ENCODE measurements at regions not wholly inside any gene's neighbourhood (a gene's known extent, or its start where the extent isn't known, plus 50 kb on each side); places are given as distances from the start of the nearest gene placed in this dataset.

- no peak for DNase-seq
- H3K9me3 Mint-ChIP-seq, result peaks cover 0 to 4% (median 0%) of the 10 kb centered on the region in 11 donors
- ATAC-seq, result no peak
- no peaks in the 10 kb centered on the region for H3K27me3 ChIP-seq (ENCODE audit: control insufficient read depth in 2 of 2, insufficient read depth in 2 of 2, low read length in 2 of 2)
- no peak overlapping the region for H3K4me3 ChIP-seq (ENCODE audit: low read length)
- H3K27ac ChIP-seq (ENCODE audit: low read depth, low read length), result no peak overlapping the region
- H3K27me3 Mint-ChIP-seq, result no peaks in the 10 kb centered on the region
- peaks cover 2 to 28% (median 11%) of the 10 kb centered on the region in 7 donors for H3K4me1 Mint-ChIP-seq
- intact Hi-C loops (cut with micrococcal nuclease), result no loop called here
- ChIA-PET POLR2A (interaction anchor here (0.8 kb wide), 1 partner anchor 197 kb away, joined by 3 read pairs; no protein-coding TSS in a partner anchor), CTCF (no interaction called here)
- H3K27ac Mint-ChIP-seq, result peak overlapping the region in 3 of 9 donors; percentile 15 to 46 (median 22)
- no peak overlapping the region for H3K4me3 Mint-ChIP-seq
- no peaks in the 10 kb centered on the region for H3K4me1 ChIP-seq (ENCODE audit: control insufficient read depth in 2 of 2, insufficient read depth in 2 of 2, low read length in 2 of 2)
- H3K9me3 ChIP-seq (ENCODE audit: control insufficient read depth in 2 of 3, low read length in 3 of 3), result no peaks in the 10 kb centered on the region
- no peaks in the 10 kb centered on the region for H3K36me3 ChIP-seq (ENCODE audit: control insufficient read depth in 2 of 3, insufficient read depth in 3 of 3, low read length in 3 of 3)
- H3K36me3 Mint-ChIP-seq, result peaks cover 5 to 50% (median 19%) of the 10 kb centered on the region in 5 donors
Measured at GRCh38 chr6:131381052-131381708, 191.8 kb upstream of the ARG1 start.

GRCh38 chr6:131381709-131382093 lies 191.3 kb upstream of the ARG1 start:
- ATAC-seq, result no peak
- POLR2A ChIA-PET, result no interaction called here

GRCh38 chr6:131382631-131383030 lies 190.4 kb upstream of the ARG1 start:
- peaks cover 5 to 56% (median 28%) of the 10 kb centered on the region in 5 donors for H3K36me3 Mint-ChIP-seq
- ATAC-seq (no peak), DNase-seq (no peak)
- intact Hi-C loops (cut with micrococcal nuclease), result no loop called here
- ChIA-PET POLR2A (interaction anchor here (0.6 kb wide), 1 partner anchor 103 kb away, joined by 4 read pairs; no protein-coding TSS in a partner anchor), CTCF (interaction anchor here (0.6 kb wide), 1 partner anchor 15 kb away, joined by 3 read pairs; no protein-coding TSS in a partner anchor)
- Histone ChIP-seq H3K4me1 (ENCODE audit: control insufficient read depth in 2 of 2, insufficient read depth in 2 of 2, low read length in 2 of 2) (no peaks in the 10 kb centered on the region), H3K9me3 (ENCODE audit: control insufficient read depth in 2 of 3, low read length in 3 of 3) (no peaks in the 10 kb centered on the region), H3K36me3 (ENCODE audit: control insufficient read depth in 2 of 3, insufficient read depth in 3 of 3, low read length in 3 of 3) (peaks cover 0 to 4% (median 0%) of the 10 kb centered on the region in 3 experiments), H3K27ac (ENCODE audit: low read depth, low read length) (no peak overlapping the region), H3K4me3 (ENCODE audit: low read length) (no peak overlapping the region), H3K27me3 (ENCODE audit: control insufficient read depth in 2 of 2, insufficient read depth in 2 of 2, low read length in 2 of 2) (no peaks in the 10 kb centered on the region)
- no peak overlapping the region for H3K4me3 Mint-ChIP-seq
- H3K27me3 Mint-ChIP-seq, result no peaks in the 10 kb centered on the region
- H3K27ac Mint-ChIP-seq, result peak overlapping the region in 1 of 9 donors; percentile 14
- H3K9me3 Mint-ChIP-seq, result peaks cover 0 to 4% (median 0%) of the 10 kb centered on the region in 11 donors
- peaks cover 2 to 29% (median 10%) of the 10 kb centered on the region in 7 donors for H3K4me1 Mint-ChIP-seq

More at GRCh38 chr6:131381709-131382093, 191.3 kb upstream of the ARG1 start:
- Histone ChIP-seq H3K27me3 (ENCODE audit: control insufficient read depth in 2 of 2, insufficient read depth in 2 of 2, low read length in 2 of 2) (no peaks in the 10 kb centered on the region), H3K9me3 (ENCODE audit: control insufficient read depth in 2 of 3, low read length in 3 of 3) (no peaks in the 10 kb centered on the region), H3K36me3 (ENCODE audit: control insufficient read depth in 2 of 3, insufficient read depth in 3 of 3, low read length in 3 of 3) (no peaks in the 10 kb centered on the region), H3K4me1 (ENCODE audit: control insufficient read depth in 2 of 2, insufficient read depth in 2 of 2, low read length in 2 of 2) (no peaks in the 10 kb centered on the region), H3K4me3 (ENCODE audit: low read length) (no peak overlapping the region), H3K27ac (ENCODE audit: low read depth, low read length) (no peak overlapping the region)
- H3K27ac Mint-ChIP-seq, result no peak overlapping the region
- no peaks in the 10 kb centered on the region for H3K27me3 Mint-ChIP-seq
- intact Hi-C loops (cut with micrococcal nuclease), result no loop called here
- H3K9me3 Mint-ChIP-seq, result peaks cover 0 to 4% (median 0%) of the 10 kb centered on the region in 11 donors
- H3K4me3 Mint-ChIP-seq, result no peak overlapping the region
- H3K36me3 Mint-ChIP-seq, result peaks cover 5 to 52% (median 20%) of the 10 kb centered on the region in 5 donors
- peaks cover 2 to 29% (median 11%) of the 10 kb centered on the region in 7 donors for H3K4me1 Mint-ChIP-seq
- DNase-seq, result no peak
- CTCF ChIA-PET, result interaction anchor here (0.6 kb wide), 1 partner anchor 112 kb away, joined by 3 read pairs; no protein-coding TSS in a partner anchor

- ChIA-PET POLR2A (interaction anchor here (0.5 to 0.6 kb wide), 2 partner anchors 34 to 1675 kb away, joined by 4 read pairs; no protein-coding TSS in a partner anchor), CTCF (interaction anchor here (1.3 kb wide), 1 partner anchor 136 kb away, joined by 4 read pairs; no protein-coding TSS in a partner anchor)
- Histone ChIP-seq H3K9me3 (ENCODE audit: control insufficient read depth in 2 of 3, low read length in 3 of 3) (no peaks in the 10 kb centered on the region), H3K4me3 (ENCODE audit: low read length) (no peak overlapping the region), H3K36me3 (ENCODE audit: control insufficient read depth in 2 of 3, insufficient read depth in 3 of 3, low read length in 3 of 3) (peaks cover 0 to 4% (median 0%) of the 10 kb centered on the region in 3 experiments), H3K27ac (ENCODE audit: low read depth, low read length) (no peak overlapping the region), H3K27me3 (ENCODE audit: control insufficient read depth in 2 of 2, insufficient read depth in 2 of 2, low read length in 2 of 2) (no peaks in the 10 kb centered on the region), H3K4me1 (ENCODE audit: control insufficient read depth in 2 of 2, insufficient read depth in 2 of 2, low read length in 2 of 2) (no peaks in the 10 kb centered on the region)
- ATAC-seq (no peak), DNase-seq (no peak)
- Mint-ChIP-seq H3K27ac (peak overlapping the region in 3 of 9 donors; percentile 9 to 83 (median 10)), H3K4me3 (no peak overlapping the region), H3K9me3 (peaks cover 0 to 4% (median 0%) of the 10 kb centered on the region in 11 donors), H3K36me3 (peaks cover 6 to 67% (median 32%) of the 10 kb centered on the region in 5 donors), H3K27me3 (no peaks in the 10 kb centered on the region), H3K4me1 (peaks cover 2 to 37% (median 12%) of the 10 kb centered on the region in 7 donors)
- intact Hi-C loops (cut with micrococcal nuclease), result no loop called here
Measured at GRCh38 chr6:131383421-131384411, 189.3 kb upstream of the ARG1 start.

- no peak for ATAC-seq
- H3K4me3 ChIP-seq (ENCODE audit: low read length), result no peak overlapping the region
- H3K27ac ChIP-seq (ENCODE audit: low read depth, low read length), result no peak overlapping the region
- Mint-ChIP-seq H3K27ac (peak overlapping the region in 1 of 9 donors; percentile 25), H3K9me3 (peaks cover 0 to 6% (median 0%) of the 10 kb centered on the region in 11 donors), H3K4me1 (peaks cover 0 to 55% (median 34%) of the 10 kb centered on the region in 7 donors), H3K4me3 (no peak overlapping the region), H3K36me3 (peaks cover 14 to 52% (median 33%) of the 10 kb centered on the region in 5 donors), H3K27me3 (no peaks in the 10 kb centered on the region)
- no peak for DNase-seq
- H3K4me1 ChIP-seq (ENCODE audit: control insufficient read depth in 2 of 2, insufficient read depth in 2 of 2, low read length in 2 of 2), result no peaks in the 10 kb centered on the region
- no peaks in the 10 kb centered on the region for H3K9me3 ChIP-seq (ENCODE audit: control insufficient read depth in 2 of 3, low read length in 3 of 3)
- POLR2A ChIA-PET, result interaction anchor here (1.1 kb wide), 1 partner anchor 9 kb away, joined by 3 read pairs; no protein-coding TSS in a partner anchor
- no peaks in the 10 kb centered on the region for H3K27me3 ChIP-seq (ENCODE audit: control insufficient read depth in 2 of 2, insufficient read depth in 2 of 2, low read length in 2 of 2)
- peaks cover 0 to 4% (median 0%) of the 10 kb centered on the region in 3 experiments for H3K36me3 ChIP-seq (ENCODE audit: control insufficient read depth in 2 of 3, insufficient read depth in 3 of 3, low read length in 3 of 3)
- intact Hi-C loops (cut with micrococcal nuclease), result no loop called here
- CTCF ChIA-PET, result interaction anchor here (0.7 to 1.1 kb wide), 3 partner anchors 21 to 1081 kb away, joined by 3 read pairs; no protein-coding TSS in a partner anchor
Measured at GRCh38 chr6:131387562-131388447, 185.2 kb upstream of the ARG1 start.
